G401 (cell line): ENCODE measurements at regions not wholly inside any gene's neighbourhood (a gene's known extent, or its start where the extent isn't known, plus 50 kb on each side); places are given as distances from the start of the nearest gene placed in this dataset.
"Not testable (repeated sequence)": the region's sequence is repeated elsewhere in the genome, so short reads cannot be mapped to it uniquely, and the experiment has no call there.

Experiments used
- DNase-seq: peaks from one replicate; pipeline ENCODE4 v3.0.0-alpha.2; 2015; ENCODE audit warnings: low spot score
- in situ Hi-C: cut with HindIII; loops from 2 replicates; pipeline ENCODE4 v1.10.0; 2016; ENCODE audit warnings: low sequenced_read_pairs, mixed read lengths

DNA sequence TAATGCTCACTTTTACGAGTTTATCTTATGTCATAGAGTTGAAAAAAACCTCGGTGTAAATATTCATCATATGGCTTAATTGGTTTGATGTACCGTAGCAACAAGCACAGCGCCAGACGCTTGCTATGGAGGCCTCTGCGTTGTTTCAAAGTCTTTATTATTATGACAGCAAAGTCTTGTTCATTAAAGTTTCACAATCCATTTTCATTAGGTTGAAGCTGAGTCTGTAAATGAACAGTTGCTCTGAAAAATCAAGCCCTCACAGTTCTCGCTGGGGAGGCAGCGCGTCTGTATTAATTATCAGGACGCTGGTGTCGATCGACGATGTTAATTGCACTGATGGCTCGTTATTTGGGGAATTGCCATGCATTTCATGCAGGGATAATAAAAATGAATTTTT is 185.6 kb downstream of the INSC start:
- no peak for DNase-seq
- in situ Hi-C loops, result no loop called here

DNA sequence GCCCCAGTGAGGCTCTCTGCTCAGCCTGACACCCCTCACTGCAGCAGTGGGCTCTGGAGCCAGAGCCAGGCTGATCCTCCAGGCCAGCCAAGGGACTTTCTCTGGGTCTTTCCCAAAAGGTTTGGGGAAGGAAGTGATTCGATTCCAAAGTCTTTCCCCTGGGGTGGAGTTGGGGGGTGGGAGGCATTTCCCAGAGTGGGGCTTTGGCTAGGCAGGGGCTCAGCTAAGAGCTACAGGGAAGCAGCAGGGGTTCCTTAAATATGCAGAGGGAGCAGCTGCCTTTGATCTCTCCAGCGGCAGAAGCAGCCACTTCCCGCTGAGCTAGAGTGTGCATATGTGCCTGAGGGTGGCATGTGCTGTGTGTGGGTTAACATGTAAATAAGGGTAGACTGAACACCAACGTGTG is 192.9 kb downstream of the INSC start:
- in situ Hi-C loops, result no loop called here
- no peak for DNase-seq

DNA sequence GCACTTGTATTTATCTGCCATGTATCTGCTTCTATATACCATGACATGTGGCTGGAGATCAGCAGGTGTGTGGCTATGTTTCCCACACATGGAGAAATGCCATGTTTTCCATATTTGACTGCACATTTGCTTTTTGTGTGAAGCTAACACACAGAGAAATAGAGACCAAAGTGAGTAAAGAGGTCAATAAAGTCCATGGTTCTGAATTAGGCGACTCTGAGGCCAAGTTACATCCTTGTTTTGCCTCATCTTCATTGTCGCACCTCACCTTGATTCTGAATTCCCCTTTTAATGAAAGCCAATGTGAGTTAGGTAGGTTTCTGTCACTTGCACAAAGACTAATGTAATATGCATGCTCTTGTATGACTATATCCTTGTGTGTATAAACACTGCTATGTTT is 194.1 kb downstream of the INSC start:
- in situ Hi-C loops, result no loop called here
- no peak for DNase-seq

DNA sequence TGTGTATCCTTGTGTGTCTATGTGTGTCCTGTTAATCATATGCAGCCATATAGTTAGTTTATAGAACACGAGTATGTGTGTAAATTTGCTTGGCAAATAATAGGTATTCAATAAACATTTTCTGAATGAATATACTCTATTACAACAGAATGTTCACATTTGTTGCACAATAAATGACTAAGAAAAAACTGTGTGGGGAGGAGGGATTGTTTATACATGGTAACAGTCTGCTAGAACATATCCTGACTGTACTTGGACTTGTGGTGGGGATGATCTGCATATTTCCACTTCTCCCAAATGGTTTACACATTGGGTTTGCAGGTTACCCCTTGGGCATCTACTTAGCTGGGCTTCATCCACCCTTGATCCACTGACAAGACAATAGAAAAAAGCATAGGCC is 194.6 kb downstream of the INSC start:
- in situ Hi-C loops, result no loop called here
- DNase-seq, result no peak

DNA sequence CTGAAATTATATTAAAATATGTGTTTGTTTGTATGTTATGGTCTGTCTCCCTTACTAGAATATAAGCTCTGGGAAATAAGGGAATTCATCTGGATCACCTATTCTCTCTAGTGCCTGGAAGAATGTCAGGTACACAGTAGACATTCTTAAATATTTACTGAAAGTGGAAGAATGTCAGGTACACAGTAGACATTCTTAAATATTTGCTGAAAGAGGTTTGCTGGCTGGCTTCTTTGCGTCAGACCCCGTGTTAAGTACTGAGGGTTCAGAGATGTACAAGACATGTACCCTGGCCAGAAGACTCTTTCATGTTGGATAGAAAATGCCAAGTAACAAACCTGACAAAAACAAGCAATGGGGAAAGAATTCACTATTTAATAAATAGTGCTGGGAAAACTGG is 199.1 kb downstream of the INSC start:
- DNase-seq, result no peak
- in situ Hi-C loops, result no loop called here

DNA sequence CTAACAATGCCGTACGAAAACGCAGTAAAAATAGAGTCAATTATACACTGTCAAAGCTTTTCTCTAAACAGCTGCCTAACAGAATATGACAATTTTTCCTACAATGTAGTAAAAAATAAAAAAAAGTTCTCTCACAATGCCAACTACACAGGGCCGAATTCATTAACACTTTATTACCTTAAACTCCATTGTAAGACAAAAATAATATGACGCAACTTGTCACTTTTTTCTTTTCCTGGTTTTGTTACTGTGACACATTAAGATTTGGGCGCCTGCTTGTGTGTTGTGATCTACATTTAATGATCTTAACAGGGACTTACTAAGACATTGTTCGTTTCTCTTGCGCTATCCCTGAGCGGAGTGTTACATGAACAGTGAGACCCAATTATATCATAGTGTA is 204.1 kb downstream of the INSC start:
- in situ Hi-C loops, result no loop called here
- no peak for DNase-seq

DNA sequence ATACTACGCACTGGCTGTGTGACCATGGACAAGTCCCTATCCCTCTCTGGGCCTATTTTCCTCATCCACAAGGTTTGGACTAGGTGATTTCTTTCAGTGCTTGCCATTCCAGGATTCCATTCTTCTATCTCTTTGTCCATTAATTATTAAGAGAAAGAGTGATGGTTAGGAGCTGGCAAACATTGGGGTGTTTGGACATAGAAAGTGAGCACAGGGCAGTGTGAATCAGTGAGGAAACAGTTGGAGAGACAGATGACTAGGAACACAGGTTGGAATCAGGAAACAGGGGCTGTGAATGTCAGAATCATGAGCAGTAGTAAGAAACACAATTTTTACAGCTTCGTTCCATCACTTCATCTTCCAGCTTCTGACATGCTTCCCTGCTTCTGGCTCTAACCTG is 211.8 kb downstream of the INSC start:
- DNase-seq, result no peak
- in situ Hi-C loops, result no loop called here

DNA sequence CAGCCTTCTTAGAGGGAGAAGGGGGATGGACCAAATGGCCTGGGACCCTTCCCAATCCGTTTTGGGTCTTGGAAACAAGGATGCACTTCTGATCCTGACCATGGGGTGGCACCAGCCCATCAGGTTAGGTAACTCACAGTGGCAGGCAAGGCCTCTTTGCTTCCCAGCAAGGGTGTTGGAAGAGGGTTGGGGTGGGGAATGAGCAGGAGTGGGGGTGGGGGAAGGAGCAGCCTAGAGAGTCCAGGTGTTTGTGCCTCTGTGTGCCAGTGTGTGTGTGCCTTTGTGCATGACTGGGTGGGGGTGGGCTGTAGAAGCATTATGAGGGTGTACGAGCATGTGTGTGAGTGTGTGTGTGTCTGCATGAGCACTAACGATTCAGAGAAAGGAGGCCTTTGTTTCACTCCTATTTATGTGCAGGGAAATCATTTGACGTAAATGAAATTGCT is 213.1 kb downstream of the INSC start:
- in situ Hi-C loops, result no loop called here
- DNase-seq, result peak; percentile 45

DNA sequence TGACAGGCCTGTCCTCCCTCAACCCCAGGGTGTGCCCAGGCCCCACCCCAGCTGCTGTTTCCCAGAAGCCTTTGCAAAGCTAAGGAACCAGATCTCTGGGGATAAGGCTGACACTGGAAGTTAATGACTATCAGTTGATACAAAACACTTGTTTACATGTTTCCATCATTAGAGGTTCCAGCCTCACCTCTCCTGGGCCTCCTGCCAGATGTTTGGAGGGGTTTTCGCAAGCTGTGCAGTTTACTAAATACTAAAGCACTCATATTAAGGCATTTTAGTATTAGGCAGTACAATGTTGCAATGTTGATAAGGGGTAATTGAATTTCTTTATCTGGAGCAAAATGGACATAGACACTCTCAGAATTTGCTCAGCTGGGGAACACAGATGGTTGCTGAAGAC is 218.7 kb downstream of the INSC start:
- in situ Hi-C loops, result no loop called here
- DNase-seq, result no peak

DNA sequence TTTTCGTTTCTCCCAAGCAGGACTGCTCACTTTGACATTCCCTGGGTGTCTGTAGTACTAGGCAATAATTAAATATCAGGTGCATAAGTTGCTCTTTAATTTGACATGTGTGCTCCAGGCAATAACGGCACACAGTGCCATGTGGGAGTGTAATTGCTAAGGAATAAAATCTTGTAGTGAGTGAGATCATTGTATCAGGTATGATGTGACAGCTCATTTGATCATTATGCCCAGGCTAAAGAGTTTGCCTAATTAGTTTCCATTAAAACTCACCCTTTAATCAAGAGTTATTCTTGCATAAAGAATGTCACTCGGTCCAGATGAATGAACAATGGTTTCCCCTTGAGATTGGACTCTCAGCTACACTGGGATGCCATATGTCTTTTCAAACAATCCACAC is 220.0 kb downstream of the INSC start:
- in situ Hi-C loops, result no loop called here
- DNase-seq, result no peak

DNA sequence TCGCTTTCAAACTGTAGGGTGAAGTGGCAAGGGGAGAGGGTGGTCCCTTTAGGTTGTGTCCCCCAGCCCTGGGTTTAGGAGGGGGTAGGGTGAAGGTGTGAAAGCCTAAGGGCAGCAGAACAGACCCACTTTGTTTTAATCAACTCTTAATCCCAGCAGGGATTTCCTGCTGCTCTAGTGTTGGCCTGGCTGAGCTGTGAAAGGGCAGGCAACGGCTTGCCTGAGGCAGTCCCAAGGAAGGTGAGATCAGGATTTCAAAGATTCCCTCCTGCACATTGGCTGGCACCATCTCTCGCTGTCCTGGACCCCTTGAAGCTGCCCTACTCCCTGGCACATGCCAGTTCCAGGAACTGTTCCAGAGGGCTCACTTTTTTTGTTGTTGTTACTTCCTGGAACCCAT is 221.3 kb downstream of the INSC start:
- in situ Hi-C loops, result no loop called here
- no peak for DNase-seq

DNA sequence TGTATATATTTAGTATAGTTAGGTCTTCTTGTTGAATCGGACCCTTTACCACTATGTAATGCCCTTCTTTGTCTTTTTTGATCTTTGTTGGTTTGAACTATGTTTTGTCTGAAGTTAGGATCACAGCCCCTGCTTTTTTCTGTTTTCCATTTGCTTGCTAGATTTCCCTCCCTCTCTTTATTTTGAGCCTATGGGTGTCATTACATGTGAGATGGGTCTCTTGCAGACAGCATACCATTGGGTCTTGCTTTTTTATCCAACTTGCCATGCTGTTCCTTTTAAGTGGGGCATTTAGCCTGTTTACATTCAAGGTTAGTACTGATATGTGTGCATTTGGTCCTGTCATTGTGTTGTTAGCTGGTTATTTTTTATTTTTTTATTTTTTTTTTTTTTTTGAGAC is 224.6 kb downstream of the INSC start:
- DNase-seq, result no peak
- in situ Hi-C loops, result no loop called here

DNA sequence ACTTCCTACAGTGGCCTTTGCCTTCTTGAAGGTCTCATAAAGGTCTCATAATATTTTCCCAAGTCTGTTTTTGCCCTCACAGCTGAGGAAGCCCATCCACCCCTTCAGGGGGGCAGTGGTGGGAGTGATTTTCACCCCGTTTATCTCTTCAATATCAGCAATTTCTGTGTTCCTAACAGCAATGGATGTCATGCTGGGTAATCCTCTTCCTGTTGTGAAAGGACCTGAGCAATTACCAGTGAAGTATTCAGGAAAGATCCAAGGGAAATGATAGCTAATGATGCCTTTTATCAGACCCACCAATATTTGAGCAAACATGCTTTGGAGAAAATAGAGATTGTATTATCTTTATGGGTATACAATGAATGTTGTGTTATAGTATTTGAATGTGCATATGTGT is 226.9 kb downstream of the INSC start:
- in situ Hi-C loops, result no loop called here
- DNase-seq, result no peak

DNA sequence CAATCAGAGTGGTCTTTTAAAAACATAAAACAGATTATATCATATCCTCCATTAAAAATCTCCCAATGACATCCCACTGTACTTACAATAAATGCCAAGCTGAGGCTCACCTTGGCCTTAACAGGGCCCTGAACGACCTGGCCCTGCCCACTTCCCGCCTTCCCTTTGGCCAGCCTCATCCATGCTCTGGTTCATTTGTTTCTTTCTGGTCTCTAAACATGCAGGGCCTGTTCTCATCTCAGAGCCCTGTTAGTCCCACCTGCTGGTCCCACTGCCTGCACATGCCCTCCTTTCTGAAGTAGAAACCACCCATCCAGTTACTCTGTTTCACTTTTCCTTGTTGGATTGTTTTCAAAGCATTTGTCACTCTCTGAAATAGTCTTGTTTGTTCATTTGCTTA is 227.4 kb downstream of the INSC start:
- in situ Hi-C loops, result no loop called here
- DNase-seq, result no peak

DNA sequence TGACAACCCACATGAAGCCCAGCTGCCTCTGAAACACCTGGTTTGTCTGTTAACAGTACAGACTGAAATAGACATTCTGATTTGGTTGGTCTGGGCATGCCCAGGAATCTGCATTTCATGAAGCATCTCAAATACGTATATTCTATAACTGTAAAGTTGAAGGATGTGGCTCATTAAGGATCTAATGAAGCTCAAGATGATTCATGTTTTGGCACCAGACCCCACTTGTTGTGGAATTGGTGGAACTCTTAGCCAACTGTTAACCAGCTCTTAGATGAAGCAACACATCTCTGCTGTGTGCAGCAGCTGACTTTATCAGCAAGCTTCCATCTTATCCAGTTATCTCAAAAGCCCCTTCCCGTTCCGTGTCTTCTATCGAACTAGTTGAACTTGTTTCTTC is 232.2 kb downstream of the INSC start:
- no peak for DNase-seq
- in situ Hi-C loops, result no loop called here

DNA sequence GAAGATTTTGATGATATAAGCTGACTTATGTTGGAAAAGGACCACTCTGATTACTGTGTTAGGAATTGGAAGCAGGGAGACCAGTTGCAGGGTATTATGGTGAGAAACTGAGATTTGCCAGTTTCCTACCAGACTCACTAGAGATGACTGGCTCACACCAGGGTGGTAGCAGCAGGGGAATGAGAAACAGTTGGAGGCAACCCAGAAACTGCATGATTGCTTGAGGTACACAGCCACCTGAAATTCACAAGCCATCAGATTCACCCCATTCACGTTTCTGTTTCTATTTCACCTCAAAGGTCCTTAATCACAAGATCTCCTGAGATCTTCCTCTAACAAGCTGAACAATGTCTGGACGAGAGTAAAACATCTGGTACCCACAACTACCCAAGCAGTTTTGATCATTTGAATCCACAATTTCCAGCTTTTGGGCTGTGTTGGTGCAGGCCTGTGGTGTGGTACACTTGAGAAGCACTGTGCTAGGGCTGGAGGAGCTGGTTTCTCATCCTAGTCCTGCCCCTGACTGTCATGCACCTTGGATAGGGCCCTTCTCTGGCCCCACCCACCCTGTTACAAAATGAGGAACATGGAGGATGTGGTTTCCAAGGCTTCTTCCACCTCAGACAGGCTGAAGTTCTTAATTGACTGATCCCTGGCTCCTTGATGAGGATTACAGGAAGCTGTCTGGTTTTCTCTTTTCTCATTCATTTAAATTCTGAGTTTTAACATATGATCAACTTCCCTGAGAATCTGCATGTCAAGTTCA is 233.4 kb downstream of the INSC start:
- in situ Hi-C loops, result no loop called here
- DNase-seq, result no peak

DNA sequence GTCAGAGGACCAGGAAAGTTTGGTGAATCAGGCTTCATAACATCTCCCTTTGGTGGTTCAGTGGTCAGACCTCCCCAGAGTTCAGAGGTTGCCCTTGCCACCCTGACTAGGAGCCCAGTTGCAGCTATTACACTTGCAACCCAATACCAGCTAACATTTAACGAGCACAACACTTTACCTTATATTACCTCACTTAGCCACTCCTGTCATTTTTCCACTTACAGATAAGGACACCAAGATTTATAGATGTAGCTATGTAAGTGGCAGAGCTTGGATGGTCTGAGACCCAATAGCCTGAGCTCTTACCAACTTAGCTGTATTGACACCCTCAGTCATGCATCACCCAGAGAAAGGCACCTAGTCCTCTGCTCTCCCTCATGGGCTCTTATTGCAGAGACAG is 234.7 kb downstream of the INSC start:
- DNase-seq, result no peak
- in situ Hi-C loops, result no loop called here

DNA sequence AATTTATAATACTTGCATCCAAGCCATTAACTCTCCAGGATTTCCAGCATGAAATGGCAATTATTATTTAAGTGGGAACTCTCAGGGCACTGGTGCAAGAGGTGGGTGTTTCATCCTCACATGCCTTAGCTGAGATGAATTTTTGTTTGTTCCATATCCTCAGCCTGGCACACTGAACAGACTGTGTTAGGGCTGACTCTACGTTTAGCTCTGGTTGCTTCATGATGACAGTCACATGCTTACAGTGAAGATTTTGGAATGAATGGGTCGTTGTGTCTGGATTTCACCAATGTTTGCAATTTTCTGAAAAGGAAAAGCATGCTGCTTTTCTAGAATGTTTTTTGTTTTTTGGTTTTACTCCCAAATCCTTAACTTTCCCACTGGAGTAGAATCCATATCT is 246.6 kb downstream of the INSC start:
- in situ Hi-C loops, result no loop called here
- no peak for DNase-seq

DNA sequence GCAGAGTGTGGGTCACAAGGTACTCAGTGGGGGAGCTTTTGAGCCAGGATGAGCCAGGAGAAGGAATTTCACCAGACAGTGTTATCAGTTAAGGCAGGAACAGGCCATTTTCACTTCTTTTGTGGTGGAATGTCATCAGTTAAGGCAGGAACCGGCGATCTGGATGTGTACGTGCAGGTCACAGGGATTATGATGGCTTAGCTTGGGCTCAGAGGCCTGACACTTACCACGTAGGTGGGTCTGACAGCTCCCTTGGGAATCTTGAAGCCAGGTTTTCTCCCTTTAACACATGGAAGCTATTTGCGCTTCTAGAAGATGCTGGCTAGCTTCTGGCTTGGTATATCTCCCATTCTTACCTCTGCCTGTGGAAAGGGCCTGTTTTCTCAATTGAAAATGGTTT is 250.6 kb downstream of the INSC start:
- in situ Hi-C loops, DNase-seq: not testable (repeated sequence)

DNA sequence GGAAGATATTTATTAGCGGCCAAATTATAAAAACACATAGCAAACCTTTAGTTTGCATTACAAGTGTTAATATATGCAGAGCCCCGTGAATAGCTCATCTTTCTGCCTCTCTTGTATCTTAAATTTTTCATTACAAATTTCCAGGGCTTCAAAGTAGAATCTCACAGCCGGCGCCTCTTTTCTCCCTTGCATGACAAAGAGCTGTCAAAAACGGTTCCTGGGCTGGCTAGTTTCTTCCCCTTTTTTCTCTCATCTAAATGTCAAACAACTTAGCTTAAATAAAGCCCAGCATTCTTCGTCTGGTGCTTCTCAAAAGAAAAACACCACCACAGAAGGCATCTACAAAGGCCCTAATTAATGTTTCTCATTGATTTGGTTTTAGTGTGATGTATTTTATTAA is 253.0 kb downstream of the INSC start:
- in situ Hi-C loops, result no loop called here
- DNase-seq, result no peak

DNA sequence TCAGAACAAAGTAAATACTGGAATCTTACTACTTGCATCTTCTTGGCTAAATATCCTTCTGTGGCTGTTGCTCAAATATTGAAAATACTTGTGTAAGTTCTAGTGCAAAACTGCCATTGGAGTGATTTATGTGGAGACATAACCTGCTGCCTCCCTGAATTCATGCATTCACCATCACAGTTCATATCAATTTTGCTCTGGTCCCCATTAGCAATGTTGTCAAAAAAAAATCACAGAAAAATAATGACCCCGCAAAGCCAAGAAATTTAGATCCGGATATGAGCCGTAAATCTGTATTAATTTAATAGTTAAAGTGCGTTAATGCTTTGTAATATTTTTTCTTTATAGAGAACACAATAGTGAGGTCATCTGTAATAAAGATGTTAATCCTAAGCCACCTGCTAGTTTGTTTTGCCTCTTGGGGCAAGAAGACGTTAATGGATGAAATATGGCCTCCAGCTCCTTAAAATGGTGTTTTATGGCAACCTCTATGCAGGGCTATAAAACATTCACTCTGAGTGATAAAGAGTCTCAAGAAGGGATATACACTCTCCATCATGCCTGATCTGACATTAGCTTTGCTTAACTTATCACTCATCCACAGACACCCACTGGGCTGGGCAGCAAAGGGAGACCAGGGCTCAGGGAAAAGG is 255.9 kb downstream of the INSC start:
- DNase-seq, result no peak
- in situ Hi-C loops, result no loop called here
